Stimulated activated CD4-positive, alpha-beta T cell treated with anti-CD3 and anti-CD28 coated beads, Interleukin-15, amount 100 ng/mL, for 24 hours (primary cell): ENCODE measurements at regions not wholly inside any gene's neighbourhood (a gene's known extent, or its start where the extent isn't known, plus 50 kb on each side); places are given as distances from the start of the nearest gene placed in this dataset.

Source experiments
- DNase-seq: peaks from one replicate; pipeline ENCODE4 v3.0.0-alpha.2; 2020

- no peak for DNase-seq
These were observed 342.2 kb downstream of the ATP23 start for GRCh38 chr12:58283553-58283952.

- no peak for DNase-seq
These were observed 344.2 kb downstream of the ATP23 start for GRCh38 chr12:58285551-58285950.

GRCh38 chr12:58286353-58286752, 345.0 kb downstream of the ATP23 start:
- DNase-seq, result no peak

GRCh38 chr12:58288190-58288589, 346.8 kb downstream of the ATP23 start:
- DNase-seq, result no peak

- DNase-seq, result no peak
These were observed 349.7 kb downstream of the ATP23 start for GRCh38 chr12:58291106-58291505.

GRCh38 chr12:58293308-58293982, 352.1 kb downstream of the ATP23 start:
- no peak for DNase-seq

- DNase-seq, result no peak
These were observed 353.9 kb downstream of the ATP23 start for GRCh38 chr12:58295268-58295667.

- DNase-seq, result no peak
These were observed 355.5 kb downstream of the ATP23 start for GRCh38 chr12:58296863-58297262.

GRCh38 chr12:58298803-58299202, 357.4 kb downstream of the ATP23 start:
- no peak for DNase-seq

- DNase-seq, result no peak
These were observed 358.0 kb downstream of the ATP23 start for GRCh38 chr12:58299371-58299770.

- no peak for DNase-seq
These were observed 359.8 kb downstream of the ATP23 start for GRCh38 chr12:58301038-58301729.

- no peak for DNase-seq
These were observed 360.4 kb downstream of the ATP23 start for GRCh38 chr12:58301730-58302122.

- DNase-seq, result no peak
These were observed 361.2 kb downstream of the ATP23 start for GRCh38 chr12:58302487-58303011.

GRCh38 chr12:58306266-58307000, 365.1 kb downstream of the ATP23 start:
- DNase-seq, result no peak

- DNase-seq, result no peak
These were observed 368.4 kb downstream of the ATP23 start for GRCh38 chr12:58309806-58310205.

- no peak for DNase-seq
These were observed 369.0 kb downstream of the ATP23 start for GRCh38 chr12:58310368-58310767.

GRCh38 chr12:58310809-58311622, 369.6 kb downstream of the ATP23 start:
- DNase-seq, result no peak

GRCh38 chr12:58313091-58313855, 371.9 kb downstream of the ATP23 start:
- no peak for DNase-seq

- DNase-seq, result no peak
These were observed 373.2 kb downstream of the ATP23 start for GRCh38 chr12:58314610-58315009.

- DNase-seq, result no peak
These were observed 375.6 kb downstream of the ATP23 start for GRCh38 chr12:58316926-58317325.

- DNase-seq, result no peak
These were observed 380.0 kb downstream of the ATP23 start for GRCh38 chr12:58321414-58321813.

- DNase-seq, result no peak
These were observed 382.3 kb downstream of the ATP23 start for GRCh38 chr12:58323676-58324075.
